ENCODE measurements at regions not wholly inside any gene's neighbourhood (a gene's known extent, or its start where the extent isn't known, plus 50 kb on each side); places are given as distances from the start of the nearest gene placed in this dataset.

- TF ChIP-seq, protein P1, sequence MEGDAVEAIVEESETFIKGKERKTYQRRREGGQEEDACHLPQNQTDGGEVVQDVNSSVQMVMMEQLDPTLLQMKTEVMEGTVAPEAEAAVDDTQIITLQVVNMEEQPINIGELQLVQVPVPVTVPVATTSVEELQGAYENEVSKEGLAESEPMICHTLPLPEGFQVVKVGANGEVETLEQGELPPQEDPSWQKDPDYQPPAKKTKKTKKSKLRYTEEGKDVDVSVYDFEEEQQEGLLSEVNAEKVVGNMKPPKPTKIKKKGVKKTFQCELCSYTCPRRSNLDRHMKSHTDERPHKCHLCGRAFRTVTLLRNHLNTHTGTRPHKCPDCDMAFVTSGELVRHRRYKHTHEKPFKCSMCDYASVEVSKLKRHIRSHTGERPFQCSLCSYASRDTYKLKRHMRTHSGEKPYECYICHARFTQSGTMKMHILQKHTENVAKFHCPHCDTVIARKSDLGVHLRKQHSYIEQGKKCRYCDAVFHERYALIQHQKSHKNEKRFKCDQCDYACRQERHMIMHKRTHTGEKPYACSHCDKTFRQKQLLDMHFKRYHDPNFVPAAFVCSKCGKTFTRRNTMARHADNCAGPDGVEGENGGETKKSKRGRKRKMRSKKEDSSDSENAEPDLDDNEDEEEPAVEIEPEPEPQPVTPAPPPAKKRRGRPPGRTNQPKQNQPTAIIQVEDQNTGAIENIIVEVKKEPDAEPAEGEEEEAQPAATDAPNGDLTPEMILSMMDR (conservative IDR thresholded peaks at IDR 0.05; ENCODE audit: low read length): no peak
- no peak for TF ChIP-seq EZH2phosphoT487 (IDR thresholded peaks at IDR 0.05; ENCODE audit: borderline replicate concordance)
Measured at GRCh38 chr9:25975667-25976066, 297.4 kb upstream of the TUSC1 start.
